ENCODE measurements at regions not wholly inside any gene's neighbourhood (a gene's known extent, or its start where the extent isn't known, plus 50 kb on each side); places are given as distances from the start of the nearest gene placed in this dataset.

DNA sequence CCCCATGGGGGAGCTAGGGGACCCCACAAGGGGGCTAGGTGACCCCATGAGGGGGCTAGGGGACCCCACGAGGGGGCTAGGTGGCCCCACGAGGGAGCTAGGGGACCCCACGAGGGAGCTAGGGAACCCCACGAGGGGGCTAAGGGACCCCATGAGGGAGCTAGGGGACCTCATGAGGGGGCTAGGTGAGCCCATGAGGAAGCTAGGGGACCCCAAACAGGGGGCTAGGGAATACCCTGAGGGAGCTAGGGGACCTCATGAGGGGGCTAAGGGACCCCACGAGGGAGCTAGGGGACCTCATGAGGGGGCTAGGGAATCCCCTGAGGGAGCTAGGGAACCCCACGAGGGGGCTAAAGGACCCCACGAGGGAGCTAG is 50.5 kb upstream of the DMRTB1 start:
- H3K4me2 ChIP-seq, result no peak overlapping the region
- H3K36me3 ChIP-seq, result no peaks in the 10 kb centered on the region
- peaks cover 29% of the 10 kb centered on the region for H3K4me1 Mint-ChIP-seq
- H3K27me3 ChIP-seq, result no peaks in the 10 kb centered on the region
- no peak for DNase-seq (ENCODE audit: low spot score)
- no peaks in the 10 kb centered on the region for H3K4me1 ChIP-seq
- H3K27me3 Mint-ChIP-seq (ENCODE audit: insufficient read depth, low read depth), result peaks cover 10% of the 10 kb centered on the region
- H3K4me3 ChIP-seq, result no peak overlapping the region
- H3K9me3 ChIP-seq (ENCODE audit: low read depth), result no peaks in the 10 kb centered on the region
- no peak overlapping the region for H3K9ac ChIP-seq
- no peaks in the 10 kb centered on the region for H3K9me3 Mint-ChIP-seq
- H3K27ac Mint-ChIP-seq, result no peak overlapping the region
- H4K20me1 ChIP-seq (ENCODE audit: low read depth), result no peaks in the 10 kb centered on the region
- no peak overlapping the region for H2AFZ ChIP-seq (replicated peaks)
- no peaks in the 10 kb centered on the region for H3K79me2 ChIP-seq (ENCODE audit: low read depth)
- H3F3A ChIP-seq (ENCODE audit: low read depth), result no peaks in the 10 kb centered on the region
- H3K36me3 Mint-ChIP-seq, result no peaks in the 10 kb centered on the region
- no peak overlapping the region for H3K27ac ChIP-seq
- TF ChIP-seq, protein P1, sequence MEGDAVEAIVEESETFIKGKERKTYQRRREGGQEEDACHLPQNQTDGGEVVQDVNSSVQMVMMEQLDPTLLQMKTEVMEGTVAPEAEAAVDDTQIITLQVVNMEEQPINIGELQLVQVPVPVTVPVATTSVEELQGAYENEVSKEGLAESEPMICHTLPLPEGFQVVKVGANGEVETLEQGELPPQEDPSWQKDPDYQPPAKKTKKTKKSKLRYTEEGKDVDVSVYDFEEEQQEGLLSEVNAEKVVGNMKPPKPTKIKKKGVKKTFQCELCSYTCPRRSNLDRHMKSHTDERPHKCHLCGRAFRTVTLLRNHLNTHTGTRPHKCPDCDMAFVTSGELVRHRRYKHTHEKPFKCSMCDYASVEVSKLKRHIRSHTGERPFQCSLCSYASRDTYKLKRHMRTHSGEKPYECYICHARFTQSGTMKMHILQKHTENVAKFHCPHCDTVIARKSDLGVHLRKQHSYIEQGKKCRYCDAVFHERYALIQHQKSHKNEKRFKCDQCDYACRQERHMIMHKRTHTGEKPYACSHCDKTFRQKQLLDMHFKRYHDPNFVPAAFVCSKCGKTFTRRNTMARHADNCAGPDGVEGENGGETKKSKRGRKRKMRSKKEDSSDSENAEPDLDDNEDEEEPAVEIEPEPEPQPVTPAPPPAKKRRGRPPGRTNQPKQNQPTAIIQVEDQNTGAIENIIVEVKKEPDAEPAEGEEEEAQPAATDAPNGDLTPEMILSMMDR (IDR thresholded peaks at IDR 0.05), result no peak
- TF ChIP-seq EZH2 (IDR thresholded peaks at IDR 0.05), result no peak
- no peak for TF ChIP-seq EZH2phosphoT487 (IDR thresholded peaks at IDR 0.05)
- no peak overlapping the region for H3K4me3 Mint-ChIP-seq

DNA sequence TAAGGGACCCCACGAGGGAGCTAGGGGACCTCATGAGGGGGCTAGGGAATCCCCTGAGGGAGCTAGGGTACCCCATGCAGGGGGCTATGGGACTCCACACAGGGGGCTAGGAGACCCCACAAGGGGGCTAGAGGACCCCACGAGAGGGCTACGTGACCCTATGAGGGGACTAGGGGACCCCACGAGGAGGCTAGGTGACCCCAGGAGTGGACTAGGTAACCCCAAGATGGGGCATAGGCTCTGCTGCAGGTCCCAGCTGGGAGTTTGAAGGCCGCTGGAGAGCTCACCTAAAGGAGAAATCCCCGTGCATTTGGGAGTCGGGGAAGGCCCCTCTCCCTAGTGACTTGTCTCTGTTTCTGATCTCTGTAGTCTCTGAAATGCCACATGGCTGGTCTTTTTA is 50.0 kb upstream of the DMRTB1 start:
- no peaks in the 10 kb centered on the region for H3K36me3 ChIP-seq
- H3K4me3 ChIP-seq, result no peak overlapping the region
- H3K79me2 ChIP-seq (ENCODE audit: low read depth), result no peaks in the 10 kb centered on the region
- no peak for DNase-seq (ENCODE audit: low spot score)
- peaks cover 33% of the 10 kb centered on the region for H3K4me1 Mint-ChIP-seq
- H3K9me3 ChIP-seq (ENCODE audit: low read depth), result no peaks in the 10 kb centered on the region
- H3F3A ChIP-seq (ENCODE audit: low read depth), result no peaks in the 10 kb centered on the region
- H2AFZ ChIP-seq (replicated peaks), result no peak overlapping the region
- H3K9me3 Mint-ChIP-seq, result no peaks in the 10 kb centered on the region
- no peak overlapping the region for H3K4me2 ChIP-seq
- H3K27ac Mint-ChIP-seq, result peak overlapping the region; percentile 39
- no peaks in the 10 kb centered on the region for H3K36me3 Mint-ChIP-seq
- H3K4me1 ChIP-seq, result no peaks in the 10 kb centered on the region
- H3K27me3 Mint-ChIP-seq (ENCODE audit: insufficient read depth, low read depth), result peaks cover 10% of the 10 kb centered on the region
- H3K27me3 ChIP-seq, result no peaks in the 10 kb centered on the region
- H3K9ac ChIP-seq, result no peak overlapping the region
- peak overlapping the region; percentile 57 for H3K4me3 Mint-ChIP-seq
- H4K20me1 ChIP-seq (ENCODE audit: low read depth), result no peaks in the 10 kb centered on the region
- TF ChIP-seq, protein P1 (IDR thresholded peaks at IDR 0.05), result no peak
- TF ChIP-seq EZH2phosphoT487 (IDR thresholded peaks at IDR 0.05) (no peak), EZH2 (IDR thresholded peaks at IDR 0.05) (no peak)
- no peak overlapping the region for H3K27ac ChIP-seq

Data from neural progenitor cell (in vitro differentiated cells).